RWPE2 (cell line): ENCODE measurements at regions not wholly inside any gene's neighbourhood (a gene's known extent, or its start where the extent isn't known, plus 50 kb on each side); places are given as distances from the start of the nearest gene placed in this dataset.

Source experiments
- ATAC-seq: fragments of 200-7000 bp; cut with Tn5 transposase; 3 replicates; pipeline ENCODE4 v1.9.1; 2021; ENCODE audit warnings: low read depth
- DNase-seq: peaks from one replicate; pipeline ENCODE4 v3.0.0-alpha.2; 2020; ENCODE audit warnings: low spot score
- H3K27ac ChIP-seq: fragments of 450-650 bp; 2 replicates; pipeline ENCODE4 v1.5.1; 2017; ENCODE audit warnings: mild to moderate bottlenecking; ENCODE audit not compliant: poor library complexity, severe bottlenecking
- H3K27me3 ChIP-seq: fragments of 250-450 bp; sonication (Bioruptor Pico); 2 replicates; pipeline ENCODE4 v1.5.1; 2021; ENCODE audit warnings: mild to moderate bottlenecking, moderate library complexity; ENCODE audit not compliant: insufficient read depth, poor library complexity, severe bottlenecking
- H3K36me3 ChIP-seq: fragments of 250-450 bp; sonication (Bioruptor Pico); 2 replicates; pipeline ENCODE4 v1.5.1; 2020; ENCODE audit warnings: low read depth, mild to moderate bottlenecking, moderate library complexity
- H3K4me1 ChIP-seq: fragments of 250-450 bp; sonication (Bioruptor Pico); 2 replicates; pipeline ENCODE4 v1.5.1; 2021; ENCODE audit warnings: mild to moderate bottlenecking, moderate library complexity; ENCODE audit not compliant: insufficient read depth, poor library complexity, severe bottlenecking
- H3K4me3 ChIP-seq: fragments of 250-450 bp; sonication (Bioruptor Pico); 2 replicates; pipeline ENCODE4 v1.5.1; 2021; ENCODE audit warnings: mild to moderate bottlenecking, moderate library complexity; ENCODE audit not compliant: severe bottlenecking
- H3K9me3 ChIP-seq: fragments of 250-450 bp; sonication (Bioruptor Pico); 2 replicates; pipeline ENCODE4 v1.5.1; 2021; ENCODE audit warnings: mild to moderate bottlenecking, moderate library complexity; ENCODE audit not compliant: severe bottlenecking
- TF ChIP-seq, protein P1 (sequence below): fragments of 450-650 bp; IDR thresholded peaks from one replicate; pipeline ENCODE4 v1.5.1; 2017; ENCODE audit warnings: mild to moderate bottlenecking, moderate library complexity; ENCODE audit not compliant: poor library complexity, severe bottlenecking

DNA sequence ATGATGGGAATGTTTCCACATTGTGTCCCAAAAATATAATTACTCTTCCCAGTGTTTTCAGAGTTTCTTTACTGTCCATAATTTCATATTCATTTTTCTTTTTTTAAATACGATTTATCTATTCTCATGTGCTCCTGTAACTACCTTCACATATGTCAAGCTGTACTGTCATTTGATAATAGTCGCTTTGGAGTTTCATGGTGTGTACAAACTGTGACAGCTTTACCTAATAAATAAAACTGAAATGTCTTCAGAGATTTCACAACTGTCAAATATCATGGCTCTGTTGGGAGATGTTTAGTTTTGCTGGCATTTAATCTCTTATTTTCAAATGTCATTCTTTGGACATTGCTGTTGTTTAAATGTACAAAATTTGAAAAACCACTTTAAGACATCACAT lies 450.2 kb downstream of the TLL1 start:
- no peak for DNase-seq
- H3K27ac ChIP-seq, result no peak overlapping the region
- TF ChIP-seq, protein P1, sequence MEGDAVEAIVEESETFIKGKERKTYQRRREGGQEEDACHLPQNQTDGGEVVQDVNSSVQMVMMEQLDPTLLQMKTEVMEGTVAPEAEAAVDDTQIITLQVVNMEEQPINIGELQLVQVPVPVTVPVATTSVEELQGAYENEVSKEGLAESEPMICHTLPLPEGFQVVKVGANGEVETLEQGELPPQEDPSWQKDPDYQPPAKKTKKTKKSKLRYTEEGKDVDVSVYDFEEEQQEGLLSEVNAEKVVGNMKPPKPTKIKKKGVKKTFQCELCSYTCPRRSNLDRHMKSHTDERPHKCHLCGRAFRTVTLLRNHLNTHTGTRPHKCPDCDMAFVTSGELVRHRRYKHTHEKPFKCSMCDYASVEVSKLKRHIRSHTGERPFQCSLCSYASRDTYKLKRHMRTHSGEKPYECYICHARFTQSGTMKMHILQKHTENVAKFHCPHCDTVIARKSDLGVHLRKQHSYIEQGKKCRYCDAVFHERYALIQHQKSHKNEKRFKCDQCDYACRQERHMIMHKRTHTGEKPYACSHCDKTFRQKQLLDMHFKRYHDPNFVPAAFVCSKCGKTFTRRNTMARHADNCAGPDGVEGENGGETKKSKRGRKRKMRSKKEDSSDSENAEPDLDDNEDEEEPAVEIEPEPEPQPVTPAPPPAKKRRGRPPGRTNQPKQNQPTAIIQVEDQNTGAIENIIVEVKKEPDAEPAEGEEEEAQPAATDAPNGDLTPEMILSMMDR, result no peak
- no peaks in the 10 kb centered on the region for H3K27me3 ChIP-seq
- peaks cover 12% of the 10 kb centered on the region for H3K4me1 ChIP-seq
- no peak overlapping the region for H3K4me3 ChIP-seq
- no peaks in the 10 kb centered on the region for H3K36me3 ChIP-seq
- ATAC-seq, result no peak
- H3K9me3 ChIP-seq, result no peaks in the 10 kb centered on the region

DNA sequence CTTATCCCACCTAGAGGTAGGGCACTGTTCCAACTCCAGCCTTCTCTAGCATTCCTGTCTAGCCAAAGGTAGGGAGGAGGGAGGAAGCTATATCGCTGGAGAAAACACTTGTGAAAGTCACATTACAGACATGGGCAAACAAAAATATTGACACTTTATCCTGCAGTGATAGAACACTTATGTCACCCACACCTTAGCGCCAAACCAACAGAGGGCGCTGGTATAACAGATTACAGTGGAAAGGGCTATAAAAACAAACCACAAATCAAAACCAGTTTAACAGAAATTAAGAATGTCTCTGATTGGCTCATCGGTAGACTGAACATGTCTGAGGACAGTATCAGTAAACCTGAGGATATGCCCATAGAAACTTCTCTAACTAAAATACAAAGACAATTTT lies 451.3 kb downstream of the TLL1 start:
- ATAC-seq, result peak; percentile 33; the same call in 2 of the 3 replicates

GRCh38 chr4:166335256-166335938 lies 462.4 kb downstream of the TLL1 start:
- H3K4me3 ChIP-seq, result no peak overlapping the region
- ATAC-seq (no peak), DNase-seq (no peak)
- no peaks in the 10 kb centered on the region for H3K36me3 ChIP-seq
- TF ChIP-seq, protein P1, result no peak
- no peak overlapping the region for H3K27ac ChIP-seq
- H3K4me1 ChIP-seq, result no peaks in the 10 kb centered on the region
- H3K27me3 ChIP-seq, result no peaks in the 10 kb centered on the region
- no peaks in the 10 kb centered on the region for H3K9me3 ChIP-seq

More for the DNA sequence above, 451.3 kb downstream of the TLL1 start:
- no peak overlapping the region for H3K4me3 ChIP-seq
- H3K36me3 ChIP-seq, result no peaks in the 10 kb centered on the region
- H3K27ac ChIP-seq, result no peak overlapping the region
- TF ChIP-seq, protein P1, result peak; percentile 63
- no peaks in the 10 kb centered on the region for H3K27me3 ChIP-seq
- H3K4me1 ChIP-seq, result peaks cover 4% of the 10 kb centered on the region
- DNase-seq, result no peak
- no peaks in the 10 kb centered on the region for H3K9me3 ChIP-seq

- no peak overlapping the region for H3K4me3 ChIP-seq
- H3K27me3 ChIP-seq, result no peaks in the 10 kb centered on the region
- H3K4me1 ChIP-seq, result no peaks in the 10 kb centered on the region
- no peak overlapping the region for H3K27ac ChIP-seq
- H3K36me3 ChIP-seq, result no peaks in the 10 kb centered on the region
- H3K9me3 ChIP-seq, result no peaks in the 10 kb centered on the region
- TF ChIP-seq, protein P1, result no peak
- DNase-seq (no peak), ATAC-seq (no peak)
These were observed 469.0 kb downstream of the TLL1 start for GRCh38 chr4:166341992-166342391.

DNA sequence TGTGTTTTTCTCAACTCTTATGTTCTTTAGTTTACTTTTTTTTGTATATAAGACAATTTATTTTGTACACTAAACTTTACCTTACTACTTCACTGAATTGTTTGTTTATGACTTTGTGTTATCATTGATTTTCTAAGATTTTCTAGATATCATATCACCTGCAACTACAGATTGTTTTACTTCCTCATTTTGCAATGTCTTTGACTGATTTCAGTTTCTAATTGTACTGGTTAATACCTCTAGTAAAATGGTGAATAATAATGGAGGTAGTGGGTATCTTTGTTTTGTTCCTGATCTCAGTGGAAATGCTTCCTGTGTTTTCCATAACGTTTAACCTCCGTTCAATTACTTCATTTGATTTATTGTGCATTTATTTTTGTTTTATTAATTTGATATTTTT lies 490.2 kb downstream of the TLL1 start:
- no peaks in the 10 kb centered on the region for H3K36me3 ChIP-seq
- H3K4me1 ChIP-seq, result peaks cover 8% of the 10 kb centered on the region
- no peaks in the 10 kb centered on the region for H3K9me3 ChIP-seq
- DNase-seq (no peak), ATAC-seq (no peak)
- no peak overlapping the region for H3K27ac ChIP-seq
- TF ChIP-seq, protein P1, result no peak
- no peaks in the 10 kb centered on the region for H3K27me3 ChIP-seq
- no peak overlapping the region for H3K4me3 ChIP-seq
